Naive thymus-derived CD4-positive, alpha-beta T cell (primary cell): ENCODE measurements at regions not wholly inside any gene's neighbourhood (a gene's known extent, or its start where the extent isn't known, plus 50 kb on each side); places are given as distances from the start of the nearest gene placed in this dataset.
"Not testable (repeated sequence)": the region's sequence is repeated elsewhere in the genome, so short reads cannot be mapped to it uniquely, and the experiment has no call there.

Experiments used
- ATAC-seq: fragments of 150-1000 bp; cut with Tn5 transposase; 2 replicates; pipeline ENCODE4 v1.10.0; 2021; ENCODE audit warnings: mild to moderate bottlenecking, moderate library complexity
- CTCF ChIA-PET: fragments of 350-600 bp; sonication (Branson Sonifier 250); formaldehyde crosslinking; loops from one replicate; lab custom pipeline; 2021; ENCODE audit warnings: antibody characterized with exemption; lab: Charles Lee
- POLR2A ChIA-PET: fragments of 350-600 bp; sonication (Branson Sonifier 250); formaldehyde crosslinking; loops from one replicate; lab custom pipeline; 2021; ENCODE audit warnings: antibody characterized with exemption, inconsistent platforms; lab: Charles Lee
- DNase-seq, 9 donors: peaks; one replicate each; pipeline versions ENCODE4 v3.0.0 to v3.0.0-alpha.2; 2020 to 2022; ENCODE audit warnings: mixed read lengths in 1 of 9
- H3K27ac ChIP-seq: one replicate; pipeline ENCODE4 v1.7.0; 2013; ENCODE audit warnings: mild to moderate bottlenecking, low read depth, low read length, moderate library complexity
- H3K27me3 ChIP-seq, 2 donors: one replicate each; pipeline ENCODE4 v1.7.0; 2013; ENCODE audit warnings: low read length in 2 of 2, mild to moderate bottlenecking in 2 of 2, moderate library complexity in 2 of 2; ENCODE audit not compliant: control insufficient read depth in 2 of 2, insufficient read depth in 2 of 2
- H3K36me3 ChIP-seq, 3 experiments: 1 replicate in 2 of 3; 2 replicates in 1 of 3; pipeline ENCODE4 v1.7.0; 2013; ENCODE audit warnings: low read length in 3 of 3, mild to moderate bottlenecking in 3 of 3, moderate library complexity in 1 of 3; ENCODE audit not compliant: insufficient read depth in 3 of 3, control insufficient read depth in 2 of 3
- H3K4me1 ChIP-seq, 2 donors: one replicate each; pipeline ENCODE4 v1.7.0; 2013; ENCODE audit warnings: low read length in 2 of 2, mild to moderate bottlenecking in 2 of 2, moderate library complexity in 1 of 2; ENCODE audit not compliant: control insufficient read depth in 2 of 2, insufficient read depth in 2 of 2
- H3K4me3 ChIP-seq: 2 replicates; pipeline ENCODE4 v1.7.0; 2013; ENCODE audit warnings: mild to moderate bottlenecking, low read length
- H3K9me3 ChIP-seq, 3 experiments: 1 replicate in 2 of 3; 2 replicates in 1 of 3; pipeline ENCODE4 v1.7.0; 2013; ENCODE audit warnings: low read length in 3 of 3; ENCODE audit not compliant: control insufficient read depth in 2 of 3
- H3K27ac Mint-ChIP-seq, 9 donors: one replicate each; pipeline ENCODE4 v1.8.0; 2020 to 2022; ENCODE audit warnings: mixed read lengths in 9 of 9, mild to moderate bottlenecking in 8 of 9, moderate library complexity in 5 of 9, inconsistent platforms in 2 of 9
- H3K27me3 Mint-ChIP-seq, 5 donors: one replicate each; pipeline ENCODE4 v1.8.0; 2021 to 2022; ENCODE audit warnings: mixed read lengths in 5 of 5, mild to moderate bottlenecking in 1 of 5
- H3K36me3 Mint-ChIP-seq, 5 donors: one replicate each; pipeline ENCODE4 v1.8.0; 2020 to 2022; ENCODE audit warnings: mixed read lengths in 5 of 5, mild to moderate bottlenecking in 3 of 5, inconsistent platforms in 1 of 5
- H3K4me1 Mint-ChIP-seq, 7 donors: one replicate each; pipeline ENCODE4 v1.8.0; 2020 to 2022; ENCODE audit warnings: mixed read lengths in 7 of 7, mild to moderate bottlenecking in 3 of 7, inconsistent platforms in 1 of 7
- H3K4me3 Mint-ChIP-seq, 10 donors: one replicate each; pipeline ENCODE4 v1.8.0; 2020 to 2022; ENCODE audit warnings: mild to moderate bottlenecking in 10 of 10, mixed read lengths in 10 of 10, moderate library complexity in 6 of 10, inconsistent platforms in 2 of 10
- H3K9me3 Mint-ChIP-seq, 11 donors: one replicate each; pipeline ENCODE4 v1.8.0; 2020 to 2022; ENCODE audit warnings: mixed read lengths in 11 of 11, mild to moderate bottlenecking in 4 of 11, inconsistent platforms in 1 of 11, moderate library complexity in 1 of 11
- intact Hi-C, 2 donors: fragments of 100-400 bp; cut with micrococcal nuclease; formaldehyde crosslinking; loops; one replicate each; pipeline ENCODE4 v1.15.1; 2023

DNA sequence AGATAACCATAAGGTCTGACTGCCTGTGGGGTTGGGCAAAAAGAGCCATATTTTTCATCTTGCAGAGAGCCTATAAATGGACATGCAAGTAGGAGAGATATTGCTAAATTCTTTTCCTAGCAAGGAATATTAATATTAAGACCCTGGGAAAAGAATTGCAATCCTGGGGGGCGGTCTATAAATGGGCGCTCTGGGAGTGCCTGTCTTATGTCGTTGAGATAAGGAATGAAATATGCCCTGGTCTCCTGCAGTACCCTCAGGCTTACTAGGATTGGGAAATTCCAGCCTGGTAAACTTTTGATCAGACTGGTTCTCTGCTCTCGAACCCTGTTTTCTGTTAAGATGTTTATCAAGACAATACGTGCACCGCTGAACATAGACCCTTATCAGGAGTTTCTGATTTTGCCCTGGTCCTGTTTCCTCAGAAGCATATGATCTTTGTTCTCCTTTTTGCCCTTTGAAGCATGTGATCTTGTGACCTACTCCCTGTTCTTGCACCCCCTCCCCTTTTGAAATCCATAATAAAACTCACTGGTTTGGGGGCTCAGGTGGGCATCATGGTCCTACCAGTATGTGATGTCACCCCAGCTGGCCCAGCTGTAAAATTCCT, 1458.3 kb downstream of the PCDH9 start:
- peaks cover 6 to 38% (median 18%) of the 10 kb centered on the region in 11 donors for H3K9me3 Mint-ChIP-seq
- CTCF ChIA-PET, H3K27ac ChIP-seq, intact Hi-C loops, H3K4me3 ChIP-seq, H3K4me3 Mint-ChIP-seq, DNase-seq, H3K4me1 Mint-ChIP-seq, POLR2A ChIA-PET, H3K27me3 ChIP-seq, H3K27me3 Mint-ChIP-seq, H3K36me3 ChIP-seq, H3K4me1 ChIP-seq, H3K36me3 Mint-ChIP-seq, H3K27ac Mint-ChIP-seq, H3K9me3 ChIP-seq, ATAC-seq: not testable (repeated sequence)

DNA sequence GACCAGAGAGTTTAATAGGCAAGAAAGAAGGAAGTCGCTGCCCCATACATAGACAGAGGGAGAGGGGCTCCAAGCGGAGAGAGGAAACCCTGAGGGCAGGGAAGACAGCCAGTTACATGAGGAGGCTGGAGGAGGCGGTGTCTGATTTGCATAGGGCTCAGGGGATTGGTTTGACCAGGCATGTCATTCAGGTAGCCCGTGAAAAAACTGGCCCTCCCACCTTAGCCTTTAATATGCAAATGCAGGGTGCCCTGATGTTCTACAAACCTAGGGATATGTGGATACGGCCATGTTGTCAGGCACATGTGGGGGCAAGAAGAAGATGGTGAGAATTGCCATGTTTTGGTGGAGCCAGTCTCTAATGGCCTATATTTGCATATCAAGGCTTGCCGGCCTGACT, 1461.6 kb downstream of the PCDH9 start:
- Mint-ChIP-seq H3K36me3 (peaks cover 0 to 6% (median 0%) of the 10 kb centered on the region in 5 donors), H3K4me3 (no peak overlapping the region), H3K9me3 (peaks cover 2 to 27% (median 12%) of the 10 kb centered on the region in 11 donors), H3K27me3 (no peaks in the 10 kb centered on the region), H3K27ac (no peak overlapping the region), H3K4me1 (no peaks in the 10 kb centered on the region)
- intact Hi-C loops = no loop called here
- ATAC-seq = no peak
- Histone ChIP-seq H3K4me1 (no peaks in the 10 kb centered on the region), H3K9me3 (peaks cover 0 to 5% (median 0%) of the 10 kb centered on the region in 3 experiments), H3K36me3 (no peaks in the 10 kb centered on the region), H3K27ac (no peak overlapping the region), H3K27me3 (no peaks in the 10 kb centered on the region), H3K4me3 (no peak overlapping the region)
- no peak for DNase-seq
- CTCF ChIA-PET = no interaction called here
- POLR2A ChIA-PET = no interaction called here

DNA sequence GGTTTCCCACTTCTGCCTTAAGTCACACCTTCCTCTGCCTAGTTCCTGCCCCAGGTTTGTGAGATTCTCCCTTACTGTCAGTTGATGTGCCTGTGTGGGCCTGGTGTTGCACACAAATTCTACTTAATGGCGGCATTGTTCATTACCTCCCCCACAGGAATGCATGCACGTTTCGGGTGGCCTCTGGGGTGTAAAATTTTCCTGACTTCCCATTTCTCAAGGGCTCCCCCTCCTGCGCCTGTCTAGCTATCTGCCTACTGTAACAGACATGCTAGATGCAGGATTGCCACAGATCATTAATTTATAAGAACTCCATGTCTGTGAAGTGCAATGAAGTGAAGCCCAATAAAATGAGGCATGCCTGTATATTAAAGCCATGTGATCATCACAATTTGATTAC, 1466.3 kb downstream of the PCDH9 start:
- no peaks in the 10 kb centered on the region for H3K27me3 ChIP-seq

GRCh38 chr13:65762012-65762411, 1468.1 kb downstream of the PCDH9 start:
- H3K36me3 ChIP-seq = no peaks in the 10 kb centered on the region
- DNase-seq (no peak), ATAC-seq (no peak)
- H3K27me3 ChIP-seq = no peaks in the 10 kb centered on the region
- POLR2A ChIA-PET = no interaction called here
- no peaks in the 10 kb centered on the region for H3K4me1 Mint-ChIP-seq
- H3K27me3 Mint-ChIP-seq = no peaks in the 10 kb centered on the region
- H3K4me1 ChIP-seq = no peaks in the 10 kb centered on the region
- H3K27ac Mint-ChIP-seq = no peak overlapping the region
- no peak overlapping the region for H3K4me3 ChIP-seq
- H3K36me3 Mint-ChIP-seq = peaks cover 0 to 5% (median 0%) of the 10 kb centered on the region in 5 donors
- CTCF ChIA-PET = no interaction called here
- H3K27ac ChIP-seq = no peak overlapping the region
- intact Hi-C loops = no loop called here
- peaks cover 3 to 39% (median 17%) of the 10 kb centered on the region in 11 donors for H3K9me3 Mint-ChIP-seq
- H3K9me3 ChIP-seq = peaks cover 0 to 15% (median 0%) of the 10 kb centered on the region in 3 experiments
- no peak overlapping the region for H3K4me3 Mint-ChIP-seq

More for the DNA sequence above, 1466.3 kb downstream of the PCDH9 start:
- no peaks in the 10 kb centered on the region for H3K4me1 ChIP-seq
- no peaks in the 10 kb centered on the region for H3K36me3 ChIP-seq
- H3K9me3 ChIP-seq = no peaks in the 10 kb centered on the region
- intact Hi-C loops = no loop called here
- ChIA-PET CTCF (no interaction called here), POLR2A (no interaction called here)
- peaks cover 3 to 29% (median 11%) of the 10 kb centered on the region in 11 donors for H3K9me3 Mint-ChIP-seq
- H3K27ac Mint-ChIP-seq = no peak overlapping the region
- H3K27me3 Mint-ChIP-seq = no peaks in the 10 kb centered on the region
- no peak overlapping the region for H3K27ac ChIP-seq
- DNase-seq = no peak
- H3K36me3 Mint-ChIP-seq = peaks cover 0 to 2% (median 0%) of the 10 kb centered on the region in 5 donors
- no peak for ATAC-seq
- H3K4me3 Mint-ChIP-seq = no peak overlapping the region
- no peaks in the 10 kb centered on the region for H3K4me1 Mint-ChIP-seq
- no peak overlapping the region for H3K4me3 ChIP-seq

- H3K36me3 Mint-ChIP-seq = peaks cover 0 to 8% (median 0%) of the 10 kb centered on the region in 5 donors
- Histone ChIP-seq H3K36me3 (no peaks in the 10 kb centered on the region), H3K27ac (no peak overlapping the region), H3K4me3 (no peak overlapping the region), H3K4me1 (no peaks in the 10 kb centered on the region), H3K27me3 (no peaks in the 10 kb centered on the region), H3K9me3 (peaks cover 0 to 15% (median 0%) of the 10 kb centered on the region in 3 experiments)
- ChIA-PET POLR2A (no interaction called here), CTCF (no interaction called here)
- peaks cover 2 to 42% (median 21%) of the 10 kb centered on the region in 11 donors for H3K9me3 Mint-ChIP-seq
- intact Hi-C loops = no loop called here
- no peaks in the 10 kb centered on the region for H3K27me3 Mint-ChIP-seq
- H3K4me3 Mint-ChIP-seq = no peak overlapping the region
- DNase-seq = no peak
- no peak overlapping the region for H3K27ac Mint-ChIP-seq
- no peaks in the 10 kb centered on the region for H3K4me1 Mint-ChIP-seq
- ATAC-seq = no peak
These were observed 1474.0 kb downstream of the PCDH9 start for GRCh38 chr13:65756071-65756671.

GRCh38 chr13:65748227-65748626, 1481.9 kb downstream of the PCDH9 start:
- no peaks in the 10 kb centered on the region for H3K36me3 Mint-ChIP-seq
- no peaks in the 10 kb centered on the region for H3K27me3 ChIP-seq
- no peak overlapping the region for H3K4me3 Mint-ChIP-seq
- H3K4me1 ChIP-seq = no peaks in the 10 kb centered on the region
- POLR2A ChIA-PET = no interaction called here
- no peak overlapping the region for H3K4me3 ChIP-seq
- CTCF ChIA-PET = no interaction called here
- no peak for ATAC-seq
- H3K4me1 Mint-ChIP-seq = no peaks in the 10 kb centered on the region
- no peak for DNase-seq
- peaks cover 1 to 22% (median 8%) of the 10 kb centered on the region in 11 donors for H3K9me3 Mint-ChIP-seq
- H3K27ac ChIP-seq = no peak overlapping the region
- H3K9me3 ChIP-seq = no peaks in the 10 kb centered on the region
- no peak overlapping the region for H3K27ac Mint-ChIP-seq
- H3K27me3 Mint-ChIP-seq = no peaks in the 10 kb centered on the region
- intact Hi-C loops = no loop called here
- no peaks in the 10 kb centered on the region for H3K36me3 ChIP-seq

- POLR2A ChIA-PET = no interaction called here
- CTCF ChIA-PET = no interaction called here
- H3K4me1 Mint-ChIP-seq = no peaks in the 10 kb centered on the region
- no peaks in the 10 kb centered on the region for H3K36me3 Mint-ChIP-seq
- no peak overlapping the region for H3K27ac Mint-ChIP-seq
- ATAC-seq (no peak), DNase-seq (no peak)
- Histone ChIP-seq H3K36me3 (no peaks in the 10 kb centered on the region), H3K4me1 (no peaks in the 10 kb centered on the region), H3K9me3 (no peaks in the 10 kb centered on the region), H3K27ac (no peak overlapping the region), H3K4me3 (no peak overlapping the region), H3K27me3 (no peaks in the 10 kb centered on the region)
- H3K9me3 Mint-ChIP-seq = peaks cover under 1 to 22% (median 8%) of the 10 kb centered on the region in 11 donors
- no peaks in the 10 kb centered on the region for H3K27me3 Mint-ChIP-seq
- H3K4me3 Mint-ChIP-seq = no peak overlapping the region
- intact Hi-C loops = no loop called here
These were observed 1483.7 kb downstream of the PCDH9 start for GRCh38 chr13:65746406-65746921.
